OCI-LY7 (cell line): ENCODE measurements at regions not wholly inside any gene's neighbourhood (a gene's known extent, or its start where the extent isn't known, plus 50 kb on each side); places are given as distances from the start of the nearest gene placed in this dataset.

Experiments
- CTCF ChIP-seq: fragments of 200-600 bp; sonication (generic); conservative IDR thresholded peaks from 2 replicates; pipeline ENCODE4 v1.5.1; 2014; ENCODE audit warnings: mild to moderate bottlenecking, antibody characterized with exemption, low read length, moderate library complexity, mixed read lengths
- EZH2phosphoT487 ChIP-seq: fragments of 200-600 bp; sonication (generic); IDR thresholded peaks from 2 replicates; pipeline ENCODE4 v1.6.1; 2018; ENCODE audit warnings: low read depth, borderline replicate concordance, mild to moderate bottlenecking, mixed run types, antibody characterized with exemption, low read length, moderate library complexity, mixed read lengths

GRCh38 chrX:141301017-141301416 lies 58.7 kb upstream of the SPANXC start:
- TF ChIP-seq CTCF (no peak), EZH2phosphoT487 (no peak)
